Non-pigmented ciliary epithelial cell (primary cell): ENCODE measurements at regions not wholly inside any gene's neighbourhood (a gene's known extent, or its start where the extent isn't known, plus 50 kb on each side); places are given as distances from the start of the nearest gene placed in this dataset.

ENCODE experiments used
- DNase-seq: peaks from one replicate; pipeline ENCODE4 v3.0.0-alpha.2; 2010; ENCODE audit warnings: low read depth

DNA sequence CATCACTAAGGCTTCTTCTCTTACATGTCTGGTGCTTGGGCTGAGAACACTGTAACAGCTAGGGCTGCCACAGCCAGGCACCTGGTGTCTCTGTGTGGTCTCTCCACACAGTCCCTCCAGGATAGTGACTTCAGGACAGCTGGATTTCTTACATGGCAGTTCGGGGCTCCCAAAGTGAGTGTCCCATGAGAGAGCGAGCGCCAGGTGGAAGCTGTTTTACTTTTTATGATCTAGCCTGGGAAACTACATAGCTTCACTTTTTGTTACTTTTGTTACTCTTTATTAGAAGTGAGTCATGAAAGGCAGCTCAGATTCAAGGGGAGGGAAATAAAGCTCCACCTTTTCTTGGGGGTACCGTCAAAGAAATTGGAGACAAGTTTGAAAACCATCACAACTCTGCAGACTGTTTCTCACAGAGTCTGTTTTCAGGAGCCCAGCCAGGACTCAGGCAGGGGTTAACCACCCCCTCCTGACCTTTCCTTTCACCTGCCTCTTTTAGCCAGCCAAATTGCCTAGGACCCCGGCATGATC lies 373.0 kb downstream of the MID1IP1 start:
- DNase-seq = no peak

DNA sequence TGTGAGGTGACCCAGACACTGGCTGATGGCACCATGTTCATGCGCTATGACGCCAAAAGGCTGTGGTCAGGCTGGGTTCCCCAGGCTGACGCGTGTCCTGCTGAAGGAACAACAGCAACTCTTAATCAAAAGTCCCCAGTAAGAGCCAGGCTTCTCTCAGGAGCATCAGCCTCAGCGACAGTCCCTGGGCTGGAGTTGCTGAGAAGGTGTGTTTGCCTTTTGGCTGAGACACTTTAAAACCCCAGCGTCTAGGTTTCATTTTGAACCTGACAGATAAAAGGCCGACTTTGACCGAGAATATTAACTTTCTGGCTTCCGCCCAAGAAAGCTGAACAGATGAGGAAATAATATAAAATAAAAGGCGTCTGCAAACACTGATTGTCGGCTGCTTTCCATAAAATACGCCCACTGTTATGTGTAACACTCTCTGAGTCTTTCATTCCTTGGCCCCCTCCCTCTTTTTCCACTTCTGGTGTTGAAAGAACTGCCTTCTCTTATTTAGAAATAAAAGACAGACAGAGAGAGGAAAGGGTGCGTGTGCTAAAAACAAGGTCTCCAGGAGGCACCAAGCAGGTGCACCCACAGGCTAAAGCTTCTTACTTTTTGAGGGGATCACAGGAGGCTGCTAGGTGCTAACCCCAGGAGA lies 373.6 kb downstream of the MID1IP1 start:
- no peak for DNase-seq

DNA sequence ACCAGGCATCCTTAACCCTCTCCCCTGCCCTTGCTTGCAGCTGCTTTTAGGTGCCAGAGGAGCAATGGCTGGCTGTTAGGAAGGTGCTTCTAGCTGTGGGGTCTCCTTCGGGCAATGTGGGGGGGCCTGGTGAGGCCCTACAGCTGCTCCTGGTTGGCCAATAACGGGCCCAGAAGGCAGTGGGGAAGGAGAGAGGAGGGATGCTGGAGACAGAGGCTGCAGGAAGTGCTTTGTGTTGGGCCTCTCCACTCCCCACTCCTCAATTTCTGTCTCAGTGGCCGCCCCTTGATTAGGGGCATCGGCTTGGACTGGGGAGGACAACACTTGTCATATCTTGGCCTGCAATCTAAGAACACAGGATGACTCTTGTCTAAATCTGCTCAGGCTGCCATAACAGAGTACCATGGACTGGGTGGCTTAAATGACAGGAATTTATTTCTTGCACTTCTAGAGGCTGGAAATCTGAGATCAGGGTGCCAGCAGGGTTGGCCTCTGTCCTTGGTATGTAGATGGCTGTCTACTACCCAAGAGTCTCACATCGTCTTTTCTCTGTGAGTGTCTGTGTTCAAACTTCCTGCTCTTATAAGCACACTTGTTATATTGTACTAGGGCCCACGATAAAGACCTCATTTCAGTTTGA lies 374.3 kb downstream of the MID1IP1 start:
- no peak for DNase-seq

DNA sequence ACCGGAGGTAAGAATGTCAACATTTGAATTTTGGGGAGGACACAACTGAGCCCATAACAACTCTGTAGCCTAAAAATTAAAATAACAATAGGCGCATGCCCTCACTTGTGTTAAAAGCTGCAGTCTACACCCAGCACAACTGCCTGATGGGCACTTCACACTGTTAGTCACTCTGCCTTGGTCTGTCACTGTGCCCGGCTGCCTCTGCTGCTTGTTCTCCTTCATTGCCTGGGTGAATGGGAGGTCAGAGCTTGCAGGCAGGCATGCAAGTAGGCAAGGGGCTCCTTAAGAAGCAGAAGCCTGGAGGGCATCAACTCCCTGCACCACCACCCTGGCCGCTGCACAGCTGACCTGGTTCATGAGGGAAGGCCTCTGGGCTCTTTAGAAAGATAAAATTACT lies 374.8 kb downstream of the MID1IP1 start:
- DNase-seq = no peak

GRCh38 chrX:39189431-39189830 lies 388.2 kb downstream of the MID1IP1 start:
- no peak for DNase-seq

DNA sequence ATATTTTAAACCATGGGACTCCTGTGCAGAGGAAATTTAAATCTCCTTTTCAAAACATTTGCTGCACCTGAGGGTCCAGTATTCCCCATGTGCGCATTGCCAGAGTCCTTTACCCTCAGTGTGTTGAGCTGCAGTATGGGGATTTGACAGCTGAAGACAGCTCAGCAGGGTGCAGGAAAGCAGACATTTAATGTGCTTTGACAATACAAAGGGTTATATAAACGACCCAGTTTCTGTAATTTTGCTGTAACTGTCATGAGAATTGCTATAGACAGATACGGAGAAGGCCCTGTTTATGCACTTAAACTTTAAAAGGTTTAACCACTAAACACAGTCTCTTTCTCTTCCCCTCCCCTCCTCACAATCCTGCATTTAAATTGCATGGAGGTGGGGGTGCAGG lies 393.4 kb downstream of the MID1IP1 start:
- no peak for DNase-seq

DNA sequence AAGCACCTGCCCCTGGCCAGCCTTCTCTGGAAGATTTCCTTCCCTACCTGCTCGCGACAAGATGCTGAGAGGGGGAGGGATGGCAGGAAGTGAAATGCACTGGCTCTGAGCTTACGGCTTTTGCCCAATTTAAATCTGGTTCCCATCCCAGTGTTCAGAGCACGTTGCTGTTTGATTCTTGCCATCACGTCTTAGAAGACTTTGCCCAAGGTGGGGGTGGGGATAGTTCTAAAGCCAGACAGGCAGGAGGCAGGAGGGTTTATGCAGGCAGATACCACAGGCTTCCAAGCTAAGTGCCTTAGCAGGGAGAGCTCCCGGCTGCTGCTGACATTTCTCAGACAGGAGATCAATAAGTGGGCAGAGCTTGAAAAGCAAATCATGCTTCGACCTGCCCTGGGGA lies 393.9 kb downstream of the MID1IP1 start:
- DNase-seq = no peak

- DNase-seq = no peak
These were observed 395.2 kb downstream of the MID1IP1 start for GRCh38 chrX:39196192-39197102.

DNA sequence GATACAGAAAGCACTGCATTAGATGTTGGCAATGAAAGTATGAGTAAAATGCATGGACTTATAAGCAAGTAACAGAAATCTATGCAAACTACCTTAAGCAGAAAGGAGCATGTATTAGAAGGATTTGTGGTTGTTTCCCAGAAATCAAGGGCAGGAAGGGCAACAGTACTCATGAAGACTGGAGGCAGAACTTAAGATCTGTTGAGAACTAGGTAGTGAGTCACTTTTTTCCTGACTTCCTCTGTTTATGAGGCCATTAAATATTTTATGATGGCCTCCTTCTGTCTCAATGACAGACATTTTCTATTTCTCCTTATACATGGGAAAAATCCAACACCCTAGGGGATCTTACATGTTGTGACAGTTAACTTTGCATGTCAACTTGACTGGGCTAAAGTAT lies 398.2 kb downstream of the MID1IP1 start:
- no peak for DNase-seq

GRCh38 chrX:39201305-39201990 lies 400.2 kb downstream of the MID1IP1 start:
- peak; percentile 17 for DNase-seq

- no peak for DNase-seq
These were observed 401.4 kb downstream of the MID1IP1 start for GRCh38 chrX:39202641-39203040.

- no peak for DNase-seq
These were observed 402.2 kb downstream of the MID1IP1 start for GRCh38 chrX:39203427-39203826.

GRCh38 chrX:39204353-39204752 lies 403.1 kb downstream of the MID1IP1 start:
- no peak for DNase-seq

DNA sequence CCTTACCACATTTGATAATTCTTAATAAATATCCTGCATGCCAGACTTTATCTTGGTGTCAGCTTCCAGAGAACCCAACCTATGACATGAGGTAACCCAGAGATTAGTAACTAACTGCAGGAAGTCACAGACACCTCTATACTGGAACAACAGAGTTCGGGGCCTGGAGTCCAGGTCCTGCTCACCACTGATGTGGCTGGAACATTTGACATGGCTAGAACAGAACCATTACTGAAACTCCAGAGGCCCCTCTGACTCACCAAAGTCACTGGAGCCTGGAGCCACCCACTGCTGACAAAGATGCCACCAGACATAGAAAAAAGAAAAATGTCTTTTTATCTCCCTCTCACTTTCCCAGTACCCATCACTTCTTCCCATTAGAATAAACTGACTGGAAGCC lies 403.7 kb downstream of the MID1IP1 start:
- no peak for DNase-seq

GRCh38 chrX:39205467-39205866 lies 404.2 kb downstream of the MID1IP1 start:
- DNase-seq = no peak

- DNase-seq = no peak
These were observed 405.3 kb downstream of the MID1IP1 start for GRCh38 chrX:39206399-39207145.

GRCh38 chrX:39211501-39211900 lies 410.2 kb downstream of the MID1IP1 start:
- no peak for DNase-seq

- no peak for DNase-seq
These were observed 411.2 kb downstream of the MID1IP1 start for GRCh38 chrX:39212456-39212855.

DNA sequence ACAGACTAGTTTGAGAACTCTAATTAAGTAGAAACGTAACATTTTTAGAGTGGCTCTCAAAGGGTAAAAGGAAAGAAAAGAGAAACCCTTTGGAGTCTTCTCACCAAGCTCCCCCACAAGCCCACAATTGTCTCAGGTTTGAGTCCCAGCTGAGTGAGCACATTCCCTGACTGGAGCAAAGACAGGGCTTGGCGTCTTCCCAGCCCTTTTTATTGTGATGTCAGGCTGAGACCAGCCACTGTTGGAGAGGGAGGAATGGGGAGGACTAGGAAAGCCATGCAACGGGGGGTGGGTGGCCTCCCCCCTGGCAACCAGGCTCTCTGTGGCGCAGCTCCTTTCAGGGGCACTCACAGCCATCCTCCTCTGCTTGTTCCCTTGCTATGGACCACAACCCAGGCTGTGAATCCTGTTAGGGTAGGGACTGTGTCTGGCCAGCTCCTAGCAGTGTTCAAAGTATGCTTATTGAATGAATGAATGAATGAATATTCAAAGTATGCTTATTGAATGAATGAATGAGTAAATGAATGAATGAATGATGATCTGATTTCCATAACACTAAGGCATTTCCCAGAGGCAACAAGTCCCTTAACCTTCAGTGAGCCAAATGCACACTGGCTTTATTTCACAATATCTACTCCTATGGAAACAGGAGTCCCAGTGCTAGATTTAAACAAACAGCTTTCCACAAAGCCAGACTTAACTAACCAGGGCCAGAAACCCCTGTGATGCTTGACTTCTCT lies 413.3 kb downstream of the MID1IP1 start:
- no peak for DNase-seq

DNA sequence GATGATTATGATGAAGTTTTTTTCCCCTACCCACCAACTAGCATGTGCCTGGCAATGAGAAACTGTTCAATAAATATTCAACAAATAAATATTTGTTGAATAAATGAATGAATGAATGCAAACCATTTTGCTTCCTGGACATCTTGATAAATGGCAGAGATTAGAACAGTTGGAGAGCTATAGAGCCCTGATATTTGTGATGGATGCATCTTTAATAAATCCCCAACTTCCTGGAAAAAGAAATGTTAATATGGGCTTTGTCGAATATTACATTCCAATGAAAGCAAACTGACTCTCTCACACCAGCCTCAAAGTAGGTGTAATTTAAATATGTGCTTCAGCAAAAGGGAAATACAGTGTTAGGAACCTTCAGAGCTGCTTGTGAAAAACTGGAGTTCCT lies 419.7 kb downstream of the MID1IP1 start:
- no peak for DNase-seq
